IMR-90 (cell line): ENCODE measurements at regions not wholly inside any gene's neighbourhood (a gene's known extent, or its start where the extent isn't known, plus 50 kb on each side); places are given as distances from the start of the nearest gene placed in this dataset.
A peak's percentile ranks its signal among the peaks of the same experiment; 100 is the strongest.

Source experiments
- ATAC-seq: fragments of 200-7000 bp; cut with Tn5 transposase; 2 replicates; pipeline ENCODE4 v1.9.1; 2020; ENCODE audit warnings: low read depth, mild to moderate bottlenecking, moderate library complexity
- BruUV-seq: library from RNA; stranded (reverse); fragments of 400-500 nt; replicated peaks from 2 replicates; lab custom pipeline; 2021; lab: Mats Ljungman, UMichigan
- CTCF ChIA-PET: fragments of 300-600 bp; formaldehyde crosslinking; extraction: SDS; loops from one replicate; lab custom pipeline; 2021; ENCODE audit warnings: antibody characterized with exemption; lab: Yijun Ruan, JAX
- POLR2A ChIA-PET: fragments of 300-600 bp; sonication (Branson Sonifier 250); formaldehyde crosslinking; loops from one replicate; lab custom pipeline; 2022; ENCODE audit warnings: antibody characterized with exemption; ENCODE audit not compliant: unreplicated experiment; lab: Charles Lee
- DNase-seq: peaks from one replicate; pipeline ENCODE4 v3.0.0; 2013
- H2AFZ ChIP-seq: replicated peaks from 2 replicates; pipeline ENCODE3; 2013; ENCODE audit warnings: low read length, mild to moderate bottlenecking; ENCODE audit not compliant: poor library complexity
- H2AK5ac ChIP-seq: 2 replicates; pipeline ENCODE4 v1.6.1; 2013; ENCODE audit warnings: low read depth, low read length, inconsistent platforms
- H2AK9ac ChIP-seq: replicated peaks from 2 replicates; pipeline ENCODE3; 2013; ENCODE audit warnings: mild to moderate bottlenecking, low read depth, low read length, moderate library complexity; ENCODE audit not compliant: poor library complexity
- H2BK120ac ChIP-seq: 2 replicates; pipeline ENCODE4 v1.6.1; 2013; ENCODE audit warnings: low read depth, low read length, inconsistent platforms
- H2BK15ac ChIP-seq: 3 replicates; pipeline ENCODE4 v1.6.1; 2013; ENCODE audit warnings: low read depth, low read length, inconsistent platforms
- H2BK20ac ChIP-seq: 2 replicates; pipeline ENCODE4 v1.6.1; 2013; ENCODE audit warnings: low read depth, mild to moderate bottlenecking, inconsistent platforms, low read length, moderate library complexity
- H2BK5ac ChIP-seq: 2 replicates; pipeline ENCODE4 v1.6.1; 2013; ENCODE audit warnings: mild to moderate bottlenecking, low read depth, low read length, inconsistent platforms; ENCODE audit not compliant: poor library complexity, severe bottlenecking
- H3K14ac ChIP-seq: replicated peaks from 2 replicates; pipeline ENCODE4 v1.6.1; 2013; ENCODE audit warnings: low read depth, low read length, inconsistent platforms
- H3K18ac ChIP-seq: 2 replicates; pipeline ENCODE4 v1.6.1; 2013; ENCODE audit warnings: low read depth, low read length, control low read depth
- H3K23ac ChIP-seq: 2 replicates; pipeline ENCODE4 v1.6.1; 2013; ENCODE audit warnings: low read depth, low read length, inconsistent platforms
- H3K27ac ChIP-seq: 2 replicates; pipeline ENCODE4 v1.5.1; 2013; ENCODE audit warnings: mild to moderate bottlenecking, control low read depth, low read length; ENCODE audit not compliant: insufficient read depth
- H3K27me3 ChIP-seq: 2 replicates; pipeline ENCODE4 v1.6.1; 2013; ENCODE audit warnings: low read length; ENCODE audit not compliant: control insufficient read depth, insufficient read depth
- H3K36me3 ChIP-seq: 2 replicates; pipeline ENCODE4 v1.6.1; 2013; ENCODE audit warnings: low read length, mixed read lengths; ENCODE audit not compliant: control insufficient read depth, insufficient read depth
- H3K4ac ChIP-seq: 2 replicates; pipeline ENCODE4 v1.6.1; 2013; ENCODE audit warnings: low read depth, low read length, inconsistent platforms
- H3K4me1 ChIP-seq: 2 replicates; pipeline ENCODE4 v1.6.1; 2013; ENCODE audit warnings: low read length, mixed read lengths; ENCODE audit not compliant: control insufficient read depth, insufficient read depth
- H3K4me2 ChIP-seq: 2 replicates; pipeline ENCODE4 v1.6.1; 2013; ENCODE audit warnings: low read depth, mild to moderate bottlenecking, control low read depth, low read length, moderate library complexity
- H3K4me3 ChIP-seq: 2 replicates; pipeline ENCODE4 v1.5.1; 2013; ENCODE audit warnings: low read depth, mild to moderate bottlenecking, control low read depth, low read length, moderate library complexity; ENCODE audit not compliant: insufficient read depth
- H3K56ac ChIP-seq: 2 replicates; pipeline ENCODE4 v1.6.1; 2013; ENCODE audit warnings: low read length, inconsistent platforms; ENCODE audit not compliant: insufficient read depth; ENCODE audit errors: extremely low read depth
- H3K79me1 ChIP-seq, 2 experiments: 2 replicates each; pipeline ENCODE4 v1.6.1; 2013; ENCODE audit warnings: low read length in 2 of 2, inconsistent platforms in 1 of 2, low read depth in 1 of 2
- H3K9ac ChIP-seq: 2 replicates; pipeline ENCODE4 v1.6.1; 2013; ENCODE audit warnings: low read depth, low read length, control low read depth
- H3K9me1 ChIP-seq: 2 replicates; pipeline ENCODE4 v1.6.1; 2013; ENCODE audit warnings: low read length, inconsistent platforms; ENCODE audit not compliant: insufficient read depth
- H3K9me3 ChIP-seq: 2 replicates; pipeline ENCODE4 v1.6.1; 2013; ENCODE audit warnings: low read length; ENCODE audit not compliant: control insufficient read depth, insufficient read depth
- H4K20me1 ChIP-seq: 2 replicates; pipeline ENCODE4 v1.6.1; 2013; ENCODE audit warnings: low read length, inconsistent platforms; ENCODE audit not compliant: insufficient read depth
- H4K5ac ChIP-seq: 2 replicates; pipeline ENCODE4 v1.6.1; 2013; ENCODE audit warnings: mild to moderate bottlenecking, low read depth, low read length, control low read depth
- H4K8ac ChIP-seq, 2 experiments: 2 replicates each; pipeline ENCODE4 v1.6.1; 2013; ENCODE audit warnings: low read depth in 2 of 2, low read length in 2 of 2, control low read depth in 1 of 2, inconsistent platforms in 1 of 2
- H4K91ac ChIP-seq: 2 replicates; pipeline ENCODE4 v1.6.1; 2013; ENCODE audit warnings: low read depth, low read length, inconsistent platforms; ENCODE audit not compliant: insufficient read depth
- BHLHE40 ChIP-seq: fragments of 150-350 bp; IDR thresholded peaks from 2 replicates; pipeline ENCODE4 v1.6.1; 2016; ENCODE audit warnings: mild to moderate bottlenecking, low read depth, low read length
- POLR2A ChIP-seq: IDR thresholded peaks from 2 replicates; pipeline ENCODE4 v1.6.1; 2012; ENCODE audit warnings: mild to moderate bottlenecking, low read depth, low read length
- WGBS, 2 experiments: methylation state at CpG; one replicate each; pipeline versions ENCODE4 v1.1.5 to v1.1.7; 2013; ENCODE audit warnings: missing lambda C conversion rate in 2 of 2; ENCODE audit not compliant: insufficient read length in 1 of 2; ENCODE audit errors: extremely low coverage in 2 of 2; 5-methylcytosine and 5-hydroxymethylcytosine counted together
- dilution Hi-C: fragments of 300-500 bp; cut with HindIII; formaldehyde crosslinking; loops from one replicate; pipeline ENCODE4 v1.14.3; 2018; ENCODE audit warnings: low sequenced_read_pairs; ENCODE audit not compliant: unreplicated experiment
- in situ Hi-C: fragments of 300-500 bp; cut with MboI; formaldehyde crosslinking; loops from 3 replicates; pipeline ENCODE4 v1.14.3; 2019; ENCODE audit warnings: low sequenced_read_pairs, inconsistent platforms, mixed read lengths
- intact Hi-C: fragments of 100-400 bp; cut with micrococcal nuclease; formaldehyde crosslinking; loops from 2 replicates; pipeline ENCODE4 v1.10.0; 2022

DNA sequence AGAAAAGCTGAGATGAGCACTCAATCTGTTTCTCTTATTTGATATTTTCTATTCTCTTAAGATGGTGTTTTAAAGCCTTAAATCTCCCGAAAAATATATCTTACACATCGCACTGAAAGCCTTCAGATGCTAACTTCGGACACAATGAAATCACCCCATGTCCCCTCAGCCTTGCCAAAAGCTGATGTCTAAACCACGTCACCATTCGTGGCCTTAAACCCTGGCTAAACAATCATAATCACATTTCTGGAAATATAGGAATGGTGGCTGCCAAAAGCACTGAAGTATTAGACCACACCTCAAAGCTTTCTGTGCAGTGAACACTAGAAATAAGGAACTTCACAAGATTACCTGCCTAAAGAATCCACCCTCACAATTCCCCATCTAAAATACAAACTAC lies 402.7 kb downstream of the SOX9 start:
- BruUV-seq: no TSS peak
- dilution Hi-C loops: no loop called here
- POLR2A ChIA-PET: interaction anchor here (0.6 kb wide), 1 partner anchor 10 kb away, joined by 4 read pairs; no protein-coding TSS in a partner anchor

More for the DNA sequence above, 402.7 kb downstream of the SOX9 start:
- in situ Hi-C loops (no loop called here), intact Hi-C loops (no loop called here)
- Histone ChIP-seq H2BK5ac (no peak overlapping the region), H3K4me3 (no peak overlapping the region), H2AFZ (no peak overlapping the region), H3K4ac (no peak overlapping the region), H4K20me1 (no peaks in the 10 kb centered on the region), H4K5ac (no peak overlapping the region), H3K9me3 (no peaks in the 10 kb centered on the region), H3K79me1 (peaks cover 22 to 28% of the 10 kb centered on the region in 2 experiments), H2AK5ac (0 out of 2 replicates have a peak overlapping the region, but pooled peaks have one; percentile 24), H4K8ac (no peak overlapping the region), H3K14ac (no peak overlapping the region), H3K27me3 (no peaks in the 10 kb centered on the region), H3K27ac (no peak overlapping the region), H2BK20ac (no peak overlapping the region), H3K56ac (no peak overlapping the region), H2AK9ac (no peak overlapping the region), H2BK120ac (no peak overlapping the region), H3K9me1 (no peaks in the 10 kb centered on the region), H3K9ac (no peak overlapping the region), H3K36me3 (no peaks in the 10 kb centered on the region), H3K4me1 (peaks cover 3% of the 10 kb centered on the region; the same call in 1 of the 2 replicates), H2BK15ac (no peak overlapping the region), H3K18ac (no peak overlapping the region), H4K91ac (no peak overlapping the region), H3K4me2 (no peak overlapping the region), H3K23ac (no peak overlapping the region)
- WGBS, 2 experiments: no CpG with 5 or more reads among the region's 5 CpGs
- TF ChIP-seq BHLHE40 (no peak), POLR2A (no peak)
- ATAC-seq (no peak), DNase-seq (no peak)
- CTCF ChIA-PET: interaction anchor here (0.6 to 0.7 kb wide), 2 partner anchors 24 to 1373 kb away, joined by 3 read pairs; no protein-coding TSS in a partner anchor
